Panc1 (cell line): ENCODE measurements at regions not wholly inside any gene's neighbourhood (a gene's known extent, or its start where the extent isn't known, plus 50 kb on each side); places are given as distances from the start of the nearest gene placed in this dataset.

Source experiments
- ATAC-seq: fragments of 200-7000 bp; cut with Tn5 transposase; 2 replicates; pipeline ENCODE4 v1.9.1; 2020; ENCODE audit warnings: mild to moderate bottlenecking, moderate library complexity
- BruUV-seq: library from RNA; stranded (reverse); fragments of 400-500 nt; replicated peaks from 2 replicates; lab custom pipeline; 2021; lab: Mats Ljungman, UMichigan
- CTCF ChIA-PET: fragments of 300-600 bp; sonication (Branson Sonifier 250); formaldehyde crosslinking; loops from one replicate; lab custom pipeline; 2022; ENCODE audit warnings: antibody characterized with exemption; lab: Charles Lee
- POLR2A ChIA-PET: fragments of 300-600 bp; sonication (Branson Sonifier 250); formaldehyde crosslinking; loops from one replicate; lab custom pipeline; 2022; ENCODE audit warnings: antibody characterized with exemption; lab: Charles Lee
- DNase-seq: peaks from one replicate; pipeline ENCODE4 v3.0.0-alpha.2; 2010; ENCODE audit warnings: low read depth, low spot score
- H3K27ac ChIP-seq: 2 replicates; pipeline ENCODE4 v1.5.1; 2011; ENCODE audit warnings: mild to moderate bottlenecking, low read length, inconsistent platforms
- H3K27me3 ChIP-seq: fragments of 200-500 bp; sonication (Bioruptor generic); 2 replicates; pipeline ENCODE4 v1.6.0; 2014; ENCODE audit warnings: low read length, inconsistent platforms; ENCODE audit not compliant: control insufficient read depth, insufficient read depth
- H3K36me3 ChIP-seq: fragments of 200-500 bp; sonication (Bioruptor generic); 2 replicates; pipeline ENCODE4 v1.5.1; 2014; ENCODE audit warnings: inconsistent platforms, mild to moderate bottlenecking, low read length, moderate library complexity; ENCODE audit not compliant: control insufficient read depth, insufficient read depth
- H3K4me1 ChIP-seq: 2 replicates; pipeline ENCODE4 v1.5.1; 2011; ENCODE audit warnings: inconsistent platforms, mild to moderate bottlenecking, low read length, moderate library complexity; ENCODE audit not compliant: control insufficient read depth, insufficient read depth
- H3K4me3 ChIP-seq, 2 experiments: 2 replicates each; pipeline ENCODE4 v1.5.1; 2011 to 2012; ENCODE audit warnings: low read depth in 2 of 2, low read length in 2 of 2, mild to moderate bottlenecking in 2 of 2, inconsistent platforms in 1 of 2, moderate library complexity in 1 of 2
- H3K9me3 ChIP-seq: fragments of 200-500 bp; sonication (Bioruptor generic); 2 replicates; pipeline ENCODE4 v1.5.1; 2014; ENCODE audit warnings: low read depth, mild to moderate bottlenecking, inconsistent platforms, low read length, moderate library complexity; ENCODE audit not compliant: control insufficient read depth, insufficient read depth
- POLR2AphosphoS5 ChIP-seq: IDR thresholded peaks from 2 replicates; pipeline ENCODE4 v1.6.1; 2012; ENCODE audit warnings: mild to moderate bottlenecking, low read depth, low read length, moderate library complexity
- SIN3A ChIP-seq: IDR thresholded peaks from 2 replicates; pipeline ENCODE4 v1.6.1; 2012; ENCODE audit warnings: low read depth, mild to moderate bottlenecking, low read length, moderate library complexity, borderline replicate concordance; ENCODE audit not compliant: insufficient read depth
- TCF7L2 ChIP-seq: IDR thresholded peaks from 2 replicates; pipeline ENCODE4 v1.6.1; 2011; ENCODE audit warnings: mild to moderate bottlenecking, low read depth, low read length, inconsistent platforms
- in situ Hi-C: cut with HindIII; loops from 2 replicates; pipeline ENCODE4 v1.10.0; 2016; ENCODE audit warnings: low sequenced_read_pairs, low pct_unique_long_range_greater_than_20kb
- intact Hi-C: fragments of 100-400 bp; cut with micrococcal nuclease; formaldehyde crosslinking; loops from one replicate; pipeline ENCODE4 v1.10.0; 2022; ENCODE audit not compliant: unreplicated experiment
- TF ChIP-seq, protein P1 (sequence below), 2 experiments: IDR thresholded peaks; 2 replicates each; pipeline ENCODE4 v1.6.1; 2011 to 2012; ENCODE audit warnings: low read depth in 2 of 2, control low read depth in 1 of 2, low read length in 1 of 2, mild to moderate bottlenecking in 1 of 2, moderate library complexity in 1 of 2; ENCODE audit not compliant: insufficient read depth in 1 of 2
- TF ChIP-seq, protein P2 (sequence below): fragments of 450-650 bp; IDR thresholded peaks from 2 replicates; pipeline ENCODE4 v1.5.1; 2017; ENCODE audit warnings: mild to moderate bottlenecking

DNA sequence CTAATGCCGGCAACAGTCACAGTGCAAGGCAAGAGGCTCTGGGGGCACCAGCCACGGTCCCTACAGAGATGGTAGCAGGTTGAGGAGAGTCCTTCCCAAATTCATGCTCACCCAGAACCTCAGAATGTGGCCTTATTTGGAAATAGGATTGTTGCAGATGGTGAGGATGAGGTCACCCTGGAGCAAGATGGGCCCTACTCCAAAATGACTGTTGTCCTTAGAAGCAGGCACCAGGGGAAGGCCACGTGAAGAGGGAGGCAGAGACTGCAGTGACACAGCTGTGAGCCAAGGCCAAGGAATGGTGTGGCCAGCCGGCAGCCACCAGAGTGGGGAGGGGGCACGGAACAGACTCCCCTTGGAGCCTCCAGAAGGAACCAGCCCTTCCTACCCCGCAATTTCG is 70.8 kb upstream of the CLDN14 start:
- TF ChIP-seq POLR2AphosphoS5: no peak
- TF ChIP-seq, protein P1, sequence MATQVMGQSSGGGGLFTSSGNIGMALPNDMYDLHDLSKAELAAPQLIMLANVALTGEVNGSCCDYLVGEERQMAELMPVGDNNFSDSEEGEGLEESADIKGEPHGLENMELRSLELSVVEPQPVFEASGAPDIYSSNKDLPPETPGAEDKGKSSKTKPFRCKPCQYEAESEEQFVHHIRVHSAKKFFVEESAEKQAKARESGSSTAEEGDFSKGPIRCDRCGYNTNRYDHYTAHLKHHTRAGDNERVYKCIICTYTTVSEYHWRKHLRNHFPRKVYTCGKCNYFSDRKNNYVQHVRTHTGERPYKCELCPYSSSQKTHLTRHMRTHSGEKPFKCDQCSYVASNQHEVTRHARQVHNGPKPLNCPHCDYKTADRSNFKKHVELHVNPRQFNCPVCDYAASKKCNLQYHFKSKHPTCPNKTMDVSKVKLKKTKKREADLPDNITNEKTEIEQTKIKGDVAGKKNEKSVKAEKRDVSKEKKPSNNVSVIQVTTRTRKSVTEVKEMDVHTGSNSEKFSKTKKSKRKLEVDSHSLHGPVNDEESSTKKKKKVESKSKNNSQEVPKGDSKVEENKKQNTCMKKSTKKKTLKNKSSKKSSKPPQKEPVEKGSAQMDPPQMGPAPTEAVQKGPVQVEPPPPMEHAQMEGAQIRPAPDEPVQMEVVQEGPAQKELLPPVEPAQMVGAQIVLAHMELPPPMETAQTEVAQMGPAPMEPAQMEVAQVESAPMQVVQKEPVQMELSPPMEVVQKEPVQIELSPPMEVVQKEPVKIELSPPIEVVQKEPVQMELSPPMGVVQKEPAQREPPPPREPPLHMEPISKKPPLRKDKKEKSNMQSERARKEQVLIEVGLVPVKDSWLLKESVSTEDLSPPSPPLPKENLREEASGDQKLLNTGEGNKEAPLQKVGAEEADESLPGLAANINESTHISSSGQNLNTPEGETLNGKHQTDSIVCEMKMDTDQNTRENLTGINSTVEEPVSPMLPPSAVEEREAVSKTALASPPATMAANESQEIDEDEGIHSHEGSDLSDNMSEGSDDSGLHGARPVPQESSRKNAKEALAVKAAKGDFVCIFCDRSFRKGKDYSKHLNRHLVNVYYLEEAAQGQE (IDR thresholded peaks at IDR 0.05; ENCODE audit: insufficient read depth in 1 of 2, low read depth in 2 of 2, low read length in 1 of 2): no peak
- no peak for TF ChIP-seq TCF7L2
- no peak for TF ChIP-seq SIN3A
- TF ChIP-seq, protein P2, sequence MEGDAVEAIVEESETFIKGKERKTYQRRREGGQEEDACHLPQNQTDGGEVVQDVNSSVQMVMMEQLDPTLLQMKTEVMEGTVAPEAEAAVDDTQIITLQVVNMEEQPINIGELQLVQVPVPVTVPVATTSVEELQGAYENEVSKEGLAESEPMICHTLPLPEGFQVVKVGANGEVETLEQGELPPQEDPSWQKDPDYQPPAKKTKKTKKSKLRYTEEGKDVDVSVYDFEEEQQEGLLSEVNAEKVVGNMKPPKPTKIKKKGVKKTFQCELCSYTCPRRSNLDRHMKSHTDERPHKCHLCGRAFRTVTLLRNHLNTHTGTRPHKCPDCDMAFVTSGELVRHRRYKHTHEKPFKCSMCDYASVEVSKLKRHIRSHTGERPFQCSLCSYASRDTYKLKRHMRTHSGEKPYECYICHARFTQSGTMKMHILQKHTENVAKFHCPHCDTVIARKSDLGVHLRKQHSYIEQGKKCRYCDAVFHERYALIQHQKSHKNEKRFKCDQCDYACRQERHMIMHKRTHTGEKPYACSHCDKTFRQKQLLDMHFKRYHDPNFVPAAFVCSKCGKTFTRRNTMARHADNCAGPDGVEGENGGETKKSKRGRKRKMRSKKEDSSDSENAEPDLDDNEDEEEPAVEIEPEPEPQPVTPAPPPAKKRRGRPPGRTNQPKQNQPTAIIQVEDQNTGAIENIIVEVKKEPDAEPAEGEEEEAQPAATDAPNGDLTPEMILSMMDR: no peak
- ATAC-seq (no peak), DNase-seq (no peak)
- intact Hi-C loops (no loop called here), in situ Hi-C loops (no loop called here)
- Histone ChIP-seq H3K9me3 (no peaks in the 10 kb centered on the region), H3K4me3 (no peak overlapping the region), H3K27ac (no peak overlapping the region), H3K4me1 (no peaks in the 10 kb centered on the region), H3K36me3 (no peaks in the 10 kb centered on the region), H3K27me3 (no peaks in the 10 kb centered on the region)
- no TSS peak for BruUV-seq
- POLR2A ChIA-PET: no interaction called here
- CTCF ChIA-PET: no interaction called here

DNA sequence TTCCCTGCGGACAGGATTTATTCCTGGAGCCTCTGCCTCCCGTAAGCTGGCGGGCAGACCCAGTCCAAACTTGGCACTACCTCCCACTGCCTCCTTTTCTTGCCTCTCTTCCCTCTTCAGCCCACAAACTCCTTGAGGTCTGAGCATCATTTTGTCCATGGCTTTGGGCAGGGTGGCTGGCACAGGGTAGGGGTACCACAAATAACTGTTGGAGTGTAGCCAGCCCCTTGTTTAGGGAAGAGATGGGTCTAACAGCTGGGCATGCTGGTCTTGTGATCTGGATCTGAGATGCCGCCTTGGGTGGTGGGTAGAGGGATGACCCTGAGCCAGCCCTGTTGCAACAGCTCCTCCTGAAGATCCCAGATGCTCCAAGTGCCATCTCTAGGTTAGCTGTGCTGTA is 71.4 kb upstream of the CLDN14 start:
- ChIA-PET CTCF (no interaction called here), POLR2A (no interaction called here)
- intact Hi-C loops: no loop called here
- no peak for TF ChIP-seq TCF7L2
- TF ChIP-seq, protein P1 (IDR thresholded peaks at IDR 0.05; ENCODE audit: insufficient read depth in 1 of 2, low read depth in 2 of 2, low read length in 1 of 2): no peak
- no peak for TF ChIP-seq SIN3A
- TF ChIP-seq, protein P2: no peak
- TF ChIP-seq POLR2AphosphoS5: no peak
- BruUV-seq: no TSS peak
- H3K9me3 ChIP-seq: no peaks in the 10 kb centered on the region
- in situ Hi-C loops: no loop called here
- H3K4me1 ChIP-seq: no peaks in the 10 kb centered on the region
- no peak for ATAC-seq
- no peaks in the 10 kb centered on the region for H3K36me3 ChIP-seq
- no peak for DNase-seq
- H3K27ac ChIP-seq: no peak overlapping the region
- no peak overlapping the region for H3K4me3 ChIP-seq
- H3K27me3 ChIP-seq: no peaks in the 10 kb centered on the region
